ENCODE measurements at regions not wholly inside any gene's neighbourhood (a gene's known extent, or its start where the extent isn't known, plus 50 kb on each side); places are given as distances from the start of the nearest gene placed in this dataset.

DNA sequence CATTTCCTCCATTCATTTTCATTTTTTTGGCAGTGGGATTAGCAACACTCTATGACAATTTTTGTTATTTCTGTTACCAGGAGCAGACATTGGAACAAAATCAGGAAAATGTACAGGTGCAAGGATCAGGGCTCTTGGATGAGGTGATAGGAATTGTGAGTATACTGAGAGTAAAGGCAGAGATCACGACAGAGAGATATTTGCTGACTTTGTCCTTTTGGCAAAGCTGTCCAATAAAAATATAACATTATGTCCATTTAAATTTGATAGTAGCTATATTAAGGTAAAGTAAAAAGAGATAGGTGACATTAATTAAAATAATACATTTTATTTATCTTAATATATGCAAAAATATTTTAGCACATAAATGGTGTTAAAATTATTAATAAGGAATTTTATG lies 373.1 kb upstream of the GNPDA2 start:
- no peak for TF ChIP-seq CTCF (IDR thresholded peaks at IDR 0.05)
- no peak for TF ChIP-seq POLR2A (IDR thresholded peaks at IDR 0.05)
- TF ChIP-seq EP300 (IDR thresholded peaks at IDR 0.05) = no peak
- no peak for TF ChIP-seq POLR2AphosphoS5 (IDR thresholded peaks at IDR 0.05)
